Glomerular visceral epithelial cell (primary cell): ENCODE measurements at regions not wholly inside any gene's neighbourhood (a gene's known extent, or its start where the extent isn't known, plus 50 kb on each side); places are given as distances from the start of the nearest gene placed in this dataset.

Source experiments
- DNase-seq: peaks from one replicate; pipeline ENCODE4 v3.0.0-alpha.2; 2016; ENCODE audit errors: extremely low spot score

DNA sequence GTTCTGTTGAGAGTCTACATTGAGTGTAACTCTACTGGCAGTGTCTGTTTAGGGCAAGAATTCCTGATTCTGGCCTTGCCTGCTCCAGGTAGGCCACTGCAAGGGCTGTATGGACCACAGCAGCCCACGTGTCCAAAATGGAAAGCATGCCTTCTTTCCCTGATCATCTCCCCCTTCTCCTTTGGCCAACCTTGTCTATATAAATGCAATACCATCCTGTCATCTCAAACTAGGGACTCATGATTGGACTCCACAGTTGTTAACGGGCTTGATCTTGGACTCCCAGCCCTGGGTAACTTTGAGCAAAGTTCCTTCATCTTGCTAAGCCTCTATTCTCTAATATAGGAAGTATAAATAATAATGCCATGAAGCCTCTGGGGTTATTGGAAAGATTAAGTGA, 533.6 kb downstream of the BNC2 start:
- DNase-seq: no peak

DNA sequence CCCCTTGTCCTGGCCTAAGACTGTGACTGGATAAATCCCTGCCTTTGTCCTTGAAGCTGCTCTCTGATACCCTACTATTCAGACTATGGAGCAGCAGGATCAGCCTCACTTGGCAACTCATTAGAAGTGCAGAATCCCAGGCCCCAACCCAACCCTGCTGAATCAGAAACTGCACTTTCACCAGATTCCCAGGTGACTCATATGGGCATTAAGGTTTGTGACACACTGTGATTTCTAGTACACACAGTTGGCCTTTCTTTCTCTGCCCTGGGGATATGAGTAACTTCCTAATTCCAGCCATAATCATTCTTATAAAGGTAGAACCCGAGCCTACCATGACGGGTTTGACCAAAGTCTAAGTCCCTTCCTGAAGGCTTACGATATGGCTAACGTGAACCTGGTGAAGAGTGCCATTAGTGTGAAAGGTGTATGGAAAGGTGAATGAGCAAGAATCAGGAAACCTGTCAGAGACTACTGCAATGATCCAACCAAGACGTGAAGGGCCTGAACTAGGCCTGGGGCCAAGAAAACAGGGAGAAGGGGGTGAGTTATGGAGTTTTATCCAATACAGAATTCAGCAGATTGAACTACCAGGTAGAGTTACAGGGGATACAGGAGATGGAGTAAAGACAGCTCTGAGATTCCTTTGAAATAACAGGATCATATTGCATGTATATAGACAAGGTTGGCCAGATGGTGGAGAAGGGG, 533.0 kb downstream of the BNC2 start:
- peak; percentile 87 for DNase-seq

DNA sequence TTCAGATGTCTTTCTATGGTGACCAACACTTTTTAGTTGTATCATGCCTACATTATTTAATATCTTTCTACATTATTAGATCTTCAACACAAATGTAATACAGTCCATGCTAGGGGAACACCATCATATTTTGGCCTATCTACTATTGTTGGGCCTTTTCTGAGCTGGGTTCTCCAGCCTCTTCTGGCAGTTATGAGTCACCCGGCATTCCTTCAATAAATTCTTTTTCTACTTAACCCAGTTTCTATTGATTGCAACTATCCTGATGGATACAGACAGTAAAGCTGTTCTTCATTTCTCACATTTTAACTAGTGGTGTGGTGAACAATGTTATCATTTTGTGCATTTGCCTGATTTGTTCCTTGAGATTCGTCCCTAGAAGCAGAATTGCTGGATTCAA, 529.3 kb downstream of the BNC2 start:
- DNase-seq: peak; percentile 17

DNA sequence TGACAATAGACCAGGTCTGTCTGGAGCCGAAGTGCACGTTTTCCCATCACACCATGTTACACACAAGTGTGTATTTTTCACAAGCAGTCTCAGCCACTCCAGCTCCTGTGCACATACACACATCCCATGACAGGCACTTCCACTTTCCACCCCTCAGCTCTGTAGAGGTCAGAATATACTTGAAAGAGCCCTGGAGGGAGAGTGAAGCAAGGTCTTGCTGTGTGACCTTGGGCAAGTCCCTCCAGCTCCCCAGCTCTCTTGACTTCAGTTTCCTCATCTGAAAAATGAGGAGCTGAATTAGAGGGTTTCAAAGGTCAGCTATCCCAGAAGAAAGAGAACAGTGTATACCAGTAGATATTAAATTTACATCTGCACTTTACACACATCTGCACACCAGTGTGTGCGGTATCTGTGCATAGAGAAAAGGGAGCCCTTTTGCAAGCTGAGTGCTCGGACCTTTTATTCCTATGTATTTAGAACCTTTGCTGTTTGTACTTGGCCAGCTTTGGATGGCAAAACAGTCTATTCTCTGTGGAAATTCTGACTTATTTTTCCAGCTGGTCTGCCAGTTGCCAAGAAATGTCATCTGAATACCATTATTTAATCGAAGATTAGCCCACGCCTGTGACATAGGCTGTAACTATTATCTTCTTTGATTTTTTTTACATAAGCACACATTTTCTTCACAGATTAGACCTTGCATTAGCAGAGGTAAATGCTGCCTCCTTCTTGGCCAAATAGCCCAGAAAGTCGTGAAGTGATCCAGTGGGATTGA, 528.0 kb downstream of the BNC2 start:
- DNase-seq: no peak

DNA sequence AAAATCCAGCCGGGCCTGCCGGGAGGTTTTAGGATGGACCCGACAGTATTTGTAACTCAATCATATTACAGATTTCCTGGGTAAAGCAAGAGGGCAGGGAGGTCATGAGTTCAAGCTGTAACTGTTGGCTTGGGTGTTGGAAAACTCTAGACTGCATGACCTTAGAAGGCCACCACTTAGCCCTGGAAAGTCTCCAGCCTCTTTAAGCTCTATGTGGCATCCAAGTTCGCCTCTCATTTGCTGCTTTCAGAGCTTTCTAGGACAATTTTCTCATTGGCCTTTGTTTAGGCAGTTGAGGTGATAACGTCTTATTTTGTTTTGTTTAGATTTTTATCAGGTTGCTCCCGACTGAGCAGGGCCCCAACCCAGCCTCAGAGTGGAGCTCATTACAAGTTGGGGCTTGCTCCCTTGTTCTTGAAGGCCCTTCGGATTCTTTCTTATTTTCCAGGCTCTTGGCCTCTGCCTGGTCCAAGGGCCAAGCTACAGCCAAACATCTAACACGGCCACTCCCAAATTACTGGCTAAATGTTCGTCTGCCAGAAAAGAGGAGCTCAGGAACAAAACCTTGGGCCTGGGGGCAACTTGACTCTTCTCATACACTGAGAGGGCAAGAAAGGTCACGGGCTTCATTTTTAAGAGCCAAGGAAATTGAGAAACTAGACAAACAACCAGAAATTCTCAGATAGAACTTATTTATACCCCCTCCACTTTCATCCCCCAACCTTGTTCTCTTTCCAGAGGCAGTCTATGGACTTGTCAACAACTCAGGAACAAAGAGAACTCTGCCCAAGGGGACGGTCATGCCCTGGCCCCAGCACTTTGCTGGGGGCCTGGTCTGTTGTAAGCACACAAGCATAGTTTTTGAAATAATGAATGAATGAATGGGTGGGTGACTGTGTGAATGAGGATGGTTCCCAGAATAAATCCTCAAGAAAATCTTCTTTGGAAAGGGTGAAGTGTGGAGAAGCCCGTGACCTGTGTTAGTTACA, 526.9 kb downstream of the BNC2 start:
- no peak for DNase-seq

DNA sequence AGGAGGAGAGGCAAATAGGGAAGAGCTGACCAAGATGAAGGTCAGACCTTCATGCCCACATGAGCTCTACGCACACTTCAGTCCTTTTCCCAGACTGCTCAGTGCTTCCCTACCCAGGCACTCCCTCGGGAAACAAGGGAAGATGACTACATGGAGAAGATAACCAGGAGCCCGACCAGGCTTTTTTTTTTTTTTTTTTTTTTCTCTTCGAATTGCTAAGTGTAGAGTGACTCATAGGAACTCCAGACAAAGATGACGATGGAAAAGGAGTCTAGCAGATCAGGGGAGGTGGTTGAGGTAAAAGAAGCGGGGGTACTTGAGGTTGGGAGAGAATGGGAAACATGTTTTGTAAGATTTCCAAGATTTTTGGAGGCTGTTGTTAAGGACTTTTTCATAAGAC, 526.1 kb downstream of the BNC2 start:
- DNase-seq: peak; percentile 84

DNA sequence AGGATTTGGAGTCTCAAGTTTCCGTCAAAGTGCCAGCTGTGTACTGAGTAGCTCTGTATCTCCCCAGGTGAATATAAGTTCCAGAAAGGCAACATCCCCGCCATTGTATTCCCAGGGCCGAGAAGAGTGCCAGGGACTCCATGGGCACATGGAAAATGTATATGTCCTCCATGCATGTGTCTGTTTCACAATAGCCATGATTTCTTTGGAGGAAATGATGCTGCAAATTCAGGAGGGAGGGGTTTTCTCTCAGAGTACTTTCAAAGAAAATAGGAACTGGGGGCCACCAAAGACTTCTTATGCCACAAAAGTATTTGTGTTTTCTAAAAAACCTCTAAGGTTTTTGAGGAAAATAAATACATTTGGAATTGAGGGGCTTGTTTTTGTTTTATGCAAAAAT, 524.6 kb downstream of the BNC2 start:
- no peak for DNase-seq

DNA sequence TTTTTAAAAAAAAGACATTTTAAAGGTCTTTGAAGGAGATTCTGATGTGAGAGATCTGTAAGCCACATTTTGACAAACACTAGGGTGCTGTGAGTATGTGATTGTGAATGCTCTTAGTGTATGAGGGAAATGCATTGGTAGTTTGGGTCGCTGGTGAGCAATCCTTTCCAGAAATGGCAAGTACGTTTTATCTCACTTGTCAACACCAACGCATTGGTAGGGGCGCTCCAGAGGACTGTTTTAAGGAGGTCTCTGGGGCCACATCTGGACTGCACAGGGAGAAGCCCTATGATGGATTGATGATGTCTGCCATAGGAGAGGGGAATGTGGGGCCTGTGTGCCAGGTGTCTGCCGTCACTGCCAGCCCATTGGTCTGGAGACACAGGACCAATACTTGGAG, 522.6 kb downstream of the BNC2 start:
- DNase-seq: no peak

DNA sequence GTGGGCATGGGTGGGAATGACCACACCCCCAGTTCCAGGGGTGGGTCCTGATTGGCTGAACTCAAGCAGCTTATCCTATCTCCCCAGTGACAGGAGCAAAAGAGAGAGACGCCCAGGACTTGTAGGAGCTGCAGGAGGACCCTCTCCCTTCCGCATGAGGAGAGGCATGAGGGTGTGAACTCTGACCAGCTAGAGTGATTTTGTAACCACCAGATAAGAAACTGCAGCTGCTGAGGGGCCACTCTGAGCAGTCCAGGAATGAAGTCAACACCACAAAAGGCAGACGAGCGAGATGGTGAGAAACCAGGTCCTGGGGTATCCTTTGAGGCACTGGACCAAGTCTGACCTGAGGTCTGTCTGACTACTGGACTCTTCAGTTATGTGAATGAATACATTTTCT, 521.9 kb downstream of the BNC2 start:
- DNase-seq: peak; percentile 43

DNA sequence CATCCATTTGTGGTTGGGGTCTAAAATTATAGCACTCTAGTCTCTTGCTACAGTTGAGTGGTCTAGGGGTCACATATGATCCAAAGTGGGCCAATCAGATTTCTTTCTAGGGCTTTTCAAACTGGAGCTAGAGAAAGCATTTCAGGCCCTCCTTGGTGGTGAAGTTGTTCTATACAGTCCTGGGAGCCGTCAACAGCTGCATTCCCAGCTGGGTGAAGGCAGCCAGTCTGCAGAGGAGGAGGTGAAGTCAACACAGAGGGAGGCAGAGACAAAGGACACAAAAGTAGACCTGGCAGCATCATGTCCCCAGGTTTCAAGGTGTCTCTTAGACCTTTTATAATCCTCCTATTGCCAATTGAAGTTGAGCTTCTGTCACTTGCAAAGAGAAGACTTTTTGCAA, 518.2 kb downstream of the BNC2 start:
- DNase-seq: no peak

DNA sequence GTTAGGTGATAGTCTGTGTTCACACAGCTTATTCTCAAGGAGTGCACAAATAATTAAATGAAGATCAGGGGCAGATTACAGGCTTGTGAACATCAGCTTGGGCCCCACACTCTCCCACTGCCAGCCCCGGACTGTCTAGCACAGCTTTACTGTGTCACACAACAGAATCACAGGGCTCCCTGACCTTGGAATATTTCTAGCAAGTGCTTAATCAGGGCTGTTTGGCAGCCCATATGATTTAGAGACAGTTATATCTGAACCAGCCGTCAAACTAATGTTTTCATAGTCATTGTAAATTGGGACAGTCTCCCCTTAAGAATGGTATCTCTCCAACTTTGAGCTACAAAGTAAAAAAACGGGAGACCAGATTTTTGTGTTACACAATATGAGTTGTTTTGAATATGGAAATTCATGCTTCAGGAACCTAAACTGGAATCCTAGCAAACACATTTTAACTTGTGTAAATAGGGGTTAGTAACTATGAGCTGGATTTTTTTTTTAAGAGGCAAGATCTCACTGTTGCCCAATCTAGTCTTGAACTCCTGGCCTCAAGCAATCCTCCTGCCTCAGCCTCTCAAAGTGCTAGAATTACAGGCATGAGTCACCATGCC, 517.6 kb downstream of the BNC2 start:
- DNase-seq: no peak

DNA sequence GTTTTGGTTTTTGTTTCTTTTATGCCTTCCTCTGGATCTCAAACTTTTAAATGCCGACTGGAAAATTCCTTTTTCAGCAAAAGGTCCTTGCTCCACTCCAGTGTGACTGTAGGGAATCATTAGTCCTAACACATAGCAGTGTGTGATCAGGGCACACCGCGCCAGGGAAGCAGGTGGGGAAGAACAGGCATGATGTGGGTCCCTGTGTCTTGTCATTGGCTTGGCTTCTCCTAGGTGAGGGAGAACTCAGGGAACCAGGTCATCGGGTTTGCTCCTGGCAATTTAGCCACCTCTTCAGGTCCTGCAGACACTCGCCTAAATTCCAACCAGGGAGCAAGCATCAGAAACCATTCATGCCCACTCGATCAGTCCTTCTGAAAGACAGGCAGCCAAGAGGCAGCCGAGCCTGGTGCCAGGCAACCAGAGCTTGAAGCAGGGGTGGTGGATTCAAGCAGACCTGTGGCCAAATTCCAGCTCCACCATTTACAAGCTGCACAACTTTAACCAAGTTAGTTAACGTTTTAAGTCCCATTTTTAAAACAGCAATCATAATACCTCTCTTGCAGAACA, 514.2 kb downstream of the BNC2 start:
- no peak for DNase-seq

DNA sequence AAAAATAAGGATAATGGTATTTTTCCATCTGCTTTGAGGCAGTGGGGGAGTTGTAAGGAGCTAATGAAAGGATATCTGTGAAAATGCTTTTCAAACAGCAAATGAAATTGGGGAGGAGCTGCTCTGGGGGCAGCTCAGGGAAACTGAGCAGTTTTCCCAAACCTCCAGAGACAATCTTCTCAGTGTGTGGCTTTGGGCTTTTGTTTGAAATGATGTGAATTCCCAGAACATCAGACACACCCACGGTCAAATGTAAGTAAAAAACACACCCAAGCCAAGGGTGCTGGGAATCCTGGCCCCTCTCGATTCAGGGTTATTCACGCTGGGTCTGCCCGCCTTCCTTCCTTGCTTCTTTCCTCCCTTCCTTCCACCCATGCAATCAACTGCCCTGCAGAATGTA, 512.6 kb downstream of the BNC2 start:
- no peak for DNase-seq

DNA sequence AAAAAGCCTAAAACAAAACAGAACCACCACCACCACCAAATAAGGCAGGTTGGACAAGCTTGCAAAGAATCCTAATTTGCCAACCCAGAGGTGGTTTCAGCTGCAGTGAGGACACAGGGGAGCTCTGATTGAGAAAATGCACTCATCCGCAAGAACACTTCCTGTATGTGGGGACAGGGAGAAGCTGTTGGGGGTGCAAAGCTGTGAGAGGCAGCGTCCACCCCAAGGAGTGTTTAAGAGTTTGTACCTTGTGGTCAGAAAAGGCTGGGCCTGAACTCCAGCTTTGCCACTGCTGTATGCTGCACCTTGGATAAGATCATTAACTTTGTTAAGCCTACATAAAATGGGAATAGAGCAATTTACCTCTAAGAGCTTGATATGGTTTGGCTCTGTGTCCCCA, 511.7 kb downstream of the BNC2 start:
- DNase-seq: no peak
